ENCODE measurements at regions not wholly inside any gene's neighbourhood (a gene's known extent, or its start where the extent isn't known, plus 50 kb on each side); places are given as distances from the start of the nearest gene placed in this dataset.

DNA sequence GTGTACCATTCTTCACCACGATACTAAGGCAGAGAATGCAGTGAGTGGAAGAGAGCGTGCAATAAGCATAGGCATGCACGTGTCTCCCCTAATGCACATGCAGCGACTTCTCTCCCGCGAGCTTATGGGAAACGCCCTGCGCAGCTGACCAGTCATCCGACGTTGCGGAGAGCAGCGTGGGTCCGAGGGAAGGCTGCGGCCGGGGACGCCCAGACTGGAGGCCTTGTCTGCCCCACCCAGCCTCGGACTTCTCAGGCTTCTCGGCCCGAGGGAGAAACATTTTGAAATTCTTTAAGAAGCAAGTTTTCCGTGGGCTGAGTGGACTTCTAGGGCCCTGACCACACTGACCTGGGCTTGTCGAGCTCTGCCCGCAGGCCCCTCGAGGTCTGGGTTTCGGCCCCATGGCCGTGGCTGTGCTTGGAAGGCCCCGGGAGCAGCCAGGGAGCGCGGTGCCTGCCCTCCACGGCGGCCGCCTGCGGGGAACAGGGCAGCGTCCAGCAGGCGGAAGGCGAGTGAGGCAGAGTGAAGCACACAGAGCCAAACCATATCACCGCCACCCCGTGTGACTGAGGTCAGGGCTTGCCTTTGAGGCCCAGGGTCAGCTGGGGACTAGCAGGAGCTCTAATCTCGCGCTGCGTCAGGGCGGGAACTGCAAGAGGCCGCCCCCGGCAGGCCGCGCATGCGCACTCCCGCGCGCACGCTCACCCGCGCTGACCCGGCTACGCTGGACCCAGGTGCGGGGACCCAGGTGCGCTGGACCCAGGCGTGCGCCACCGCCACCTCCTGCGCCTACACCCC lies 60.0 kb upstream of the IRX1 start:
- TF ChIP-seq, protein P1, sequence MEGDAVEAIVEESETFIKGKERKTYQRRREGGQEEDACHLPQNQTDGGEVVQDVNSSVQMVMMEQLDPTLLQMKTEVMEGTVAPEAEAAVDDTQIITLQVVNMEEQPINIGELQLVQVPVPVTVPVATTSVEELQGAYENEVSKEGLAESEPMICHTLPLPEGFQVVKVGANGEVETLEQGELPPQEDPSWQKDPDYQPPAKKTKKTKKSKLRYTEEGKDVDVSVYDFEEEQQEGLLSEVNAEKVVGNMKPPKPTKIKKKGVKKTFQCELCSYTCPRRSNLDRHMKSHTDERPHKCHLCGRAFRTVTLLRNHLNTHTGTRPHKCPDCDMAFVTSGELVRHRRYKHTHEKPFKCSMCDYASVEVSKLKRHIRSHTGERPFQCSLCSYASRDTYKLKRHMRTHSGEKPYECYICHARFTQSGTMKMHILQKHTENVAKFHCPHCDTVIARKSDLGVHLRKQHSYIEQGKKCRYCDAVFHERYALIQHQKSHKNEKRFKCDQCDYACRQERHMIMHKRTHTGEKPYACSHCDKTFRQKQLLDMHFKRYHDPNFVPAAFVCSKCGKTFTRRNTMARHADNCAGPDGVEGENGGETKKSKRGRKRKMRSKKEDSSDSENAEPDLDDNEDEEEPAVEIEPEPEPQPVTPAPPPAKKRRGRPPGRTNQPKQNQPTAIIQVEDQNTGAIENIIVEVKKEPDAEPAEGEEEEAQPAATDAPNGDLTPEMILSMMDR (IDR thresholded peaks at IDR 0.05) = no peak
- no peak for TF ChIP-seq POLR2A (IDR thresholded peaks at IDR 0.05)

All from lower leg skin (tissue), 3 donors.